Breast epithelium (tissue), 3 donors: ENCODE measurements at regions not wholly inside any gene's neighbourhood (a gene's known extent, or its start where the extent isn't known, plus 50 kb on each side); places are given as distances from the start of the nearest gene placed in this dataset.
"Not testable (repeated sequence)": the region's sequence is repeated elsewhere in the genome, so short reads cannot be mapped to it uniquely, and the experiment has no call there.

Source experiments
- CTCF ChIP-seq, 3 donors: fragments of 450-650 bp; IDR thresholded peaks; one replicate each; pipeline ENCODE4 v1.5.1; 2016 to 2017; ENCODE audit warnings: antibody characterized with exemption in 3 of 3, mild to moderate bottlenecking in 3 of 3, moderate library complexity in 3 of 3
- POLR2A ChIP-seq: fragments of 450-650 bp; IDR thresholded peaks from one replicate; pipeline ENCODE4 v1.6.1; 2016; ENCODE audit warnings: antibody characterized with exemption, mild to moderate bottlenecking, moderate library complexity
- POLR2AphosphoS5 ChIP-seq, 3 donors: sonication (generic); formaldehyde crosslinking; IDR thresholded peaks; one replicate each; pipeline ENCODE4 v1.6.1; 2017; ENCODE audit warnings: antibody characterized with exemption in 3 of 3

- not testable (repeated sequence) for TF ChIP-seq CTCF (IDR thresholded peaks at IDR 0.05); POLR2A; POLR2AphosphoS5 (IDR thresholded peaks at IDR 0.05)
Observed at GRCh38 chr1:144065299-144066060, 93.7 kb upstream of the FAM72C start.
